Neural cell (in vitro differentiated cells): ENCODE measurements at regions not wholly inside any gene's neighbourhood (a gene's known extent, or its start where the extent isn't known, plus 50 kb on each side); places are given as distances from the start of the nearest gene placed in this dataset.

ENCODE experiments used
- H2AFZ ChIP-seq: fragments of 200-600, 300-800 bp; sonication (generic), shearing (Covaris generic); 2 replicates; pipeline ENCODE4 v1.6.0; 2014; ENCODE audit warnings: low read depth, mild to moderate bottlenecking, antibody characterized with exemption, low read length, moderate library complexity
- H3F3A ChIP-seq: fragments of 200-600 bp; shearing (Covaris generic); 2 replicates; pipeline ENCODE4 v1.6.1; 2016; ENCODE audit warnings: mild to moderate bottlenecking, moderate library complexity, mixed read lengths, antibody characterized with exemption, low read length; ENCODE audit not compliant: insufficient read depth, poor library complexity, severe bottlenecking
- H3K27ac ChIP-seq: fragments of 200-600, 300-800 bp; sonication (generic), shearing (Covaris generic); 2 replicates; pipeline ENCODE4 v1.5.1; 2014; ENCODE audit warnings: mild to moderate bottlenecking, low read length, moderate library complexity
- H3K27me3 ChIP-seq: fragments of 300-800, 200-600 bp; sonication (generic), shearing (Covaris generic); 2 replicates; pipeline ENCODE4 v1.6.0; 2014; ENCODE audit warnings: mild to moderate bottlenecking, low read depth, low read length, moderate library complexity; ENCODE audit not compliant: insufficient read depth
- H3K36me3 ChIP-seq: fragments of 300-800, 200-600 bp; sonication (generic), shearing (Covaris generic); 2 replicates; pipeline ENCODE4 v1.5.1; 2014; ENCODE audit warnings: mild to moderate bottlenecking, antibody characterized with exemption, low read length, moderate library complexity; ENCODE audit not compliant: insufficient read depth
- H3K4me2 ChIP-seq: fragments of 300-800, 200-600 bp; sonication (generic), shearing (Covaris generic); 2 replicates; pipeline ENCODE4 v1.6.0; 2014; ENCODE audit warnings: mild to moderate bottlenecking, low read length
- H3K4me3 ChIP-seq: fragments of 300-800, 200-600 bp; sonication (generic), shearing (Covaris generic); 2 replicates; pipeline ENCODE4 v1.5.1; 2014; ENCODE audit warnings: mild to moderate bottlenecking, low read length, moderate library complexity
- H3K79me2 ChIP-seq: fragments of 200-600 bp; shearing (Covaris generic); replicated peaks from 2 replicates; pipeline ENCODE4 v1.6.0; 2014; ENCODE audit warnings: mild to moderate bottlenecking, low read length, moderate library complexity; ENCODE audit not compliant: insufficient read depth
- H3K9ac ChIP-seq: fragments of 300-800, 200-600 bp; sonication (generic), shearing (Covaris generic); 2 replicates; pipeline ENCODE4 v1.6.1; 2016; ENCODE audit warnings: mild to moderate bottlenecking, low read length, mixed read lengths
- H3K9me2 ChIP-seq: fragments of 200-600 bp; shearing (Covaris generic); 2 replicates; pipeline ENCODE4 v1.6.1; 2016; ENCODE audit warnings: mild to moderate bottlenecking, low read length, mixed read lengths; ENCODE audit not compliant: insufficient read depth
- H3K9me3 ChIP-seq: fragments of 200-600, 300-800 bp; sonication (generic), shearing (Covaris generic); 2 replicates; pipeline ENCODE4 v1.6.1; 2016; ENCODE audit warnings: mild to moderate bottlenecking, mixed run types, low read length, moderate library complexity, mixed read lengths
- H4K20me1 ChIP-seq: fragments of 200-600 bp; shearing (Covaris generic); 2 replicates; pipeline ENCODE4 v1.6.1; 2016; ENCODE audit warnings: mild to moderate bottlenecking, mixed run types; ENCODE audit not compliant: insufficient read depth
- EP300 ChIP-seq: fragments of 450-650 bp; conservative IDR thresholded peaks from 2 replicates; pipeline ENCODE4 v1.6.1; 2014; ENCODE audit warnings: antibody characterized with exemption, mild to moderate bottlenecking, moderate library complexity; ENCODE audit not compliant: poor library complexity, severe bottlenecking
- EZH2 ChIP-seq: fragments of 200-600, 300-800 bp; shearing (Covaris generic), sonication (generic); IDR thresholded peaks from 2 replicates; pipeline ENCODE4 v1.6.1; 2014; ENCODE audit warnings: antibody characterized with exemption, low read length, borderline replicate concordance, mild to moderate bottlenecking; ENCODE audit not compliant: insufficient read depth, poor library complexity, severe bottlenecking
- MXI1 ChIP-seq: fragments of 450-650 bp; conservative IDR thresholded peaks from 2 replicates; pipeline ENCODE4 v1.6.1; 2014; ENCODE audit warnings: antibody characterized with exemption, mild to moderate bottlenecking; ENCODE audit not compliant: poor library complexity, severe bottlenecking
- POLR2AphosphoS5 ChIP-seq: IDR thresholded peaks from 2 replicates; pipeline ENCODE4 v1.6.1; 2012
- RAD21 ChIP-seq: fragments of 450-650 bp; conservative IDR thresholded peaks from 2 replicates; pipeline ENCODE4 v1.6.1; 2014; ENCODE audit warnings: antibody characterized with exemption, mild to moderate bottlenecking, moderate library complexity
- SMC3 ChIP-seq: fragments of 450-650 bp; conservative IDR thresholded peaks from 2 replicates; pipeline ENCODE4 v1.6.1; 2014; ENCODE audit warnings: antibody characterized with exemption, mild to moderate bottlenecking, moderate library complexity; ENCODE audit not compliant: poor library complexity
- TAF1 ChIP-seq: IDR thresholded peaks from 2 replicates; pipeline ENCODE4 v1.6.1; 2012; ENCODE audit warnings: low read depth
- TF ChIP-seq, protein P1 (sequence below): IDR thresholded peaks from 2 replicates; pipeline ENCODE4 v1.6.1; 2012; ENCODE audit warnings: borderline replicate concordance
- TF ChIP-seq, protein P2 (sequence below): fragments of 450-650 bp; IDR thresholded peaks from 2 replicates; pipeline ENCODE4 v1.5.1; 2014; ENCODE audit warnings: antibody characterized with exemption, mild to moderate bottlenecking, moderate library complexity; ENCODE audit not compliant: poor library complexity, severe bottlenecking

DNA sequence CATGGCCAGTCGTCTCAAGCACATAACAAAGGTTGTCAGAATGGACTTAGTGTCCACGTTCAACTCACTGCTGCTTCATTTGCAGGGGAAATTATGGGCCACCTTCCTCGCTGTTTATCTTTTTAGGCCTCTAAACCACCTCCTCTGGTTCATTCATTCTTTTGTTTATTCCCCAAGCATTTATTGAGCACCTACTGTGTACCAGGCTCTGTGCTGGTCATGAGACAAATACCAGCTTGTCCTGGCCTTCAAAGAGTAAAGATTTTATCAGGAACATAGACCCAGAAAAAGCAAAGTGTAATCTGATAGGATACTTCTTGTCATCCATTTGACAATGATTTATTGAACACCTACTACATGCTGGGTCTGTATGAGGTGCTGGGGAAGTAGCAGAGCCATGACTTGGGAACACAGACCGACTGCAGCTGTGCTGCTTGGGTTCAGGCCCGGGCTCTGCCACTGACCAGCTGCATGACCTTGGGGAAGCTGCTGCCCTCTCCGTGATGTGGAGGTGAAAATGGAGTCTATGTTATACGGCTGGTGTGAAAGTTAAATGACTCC is 63.4 kb upstream of the SLC6A6 start:
- TF ChIP-seq, protein P1, sequence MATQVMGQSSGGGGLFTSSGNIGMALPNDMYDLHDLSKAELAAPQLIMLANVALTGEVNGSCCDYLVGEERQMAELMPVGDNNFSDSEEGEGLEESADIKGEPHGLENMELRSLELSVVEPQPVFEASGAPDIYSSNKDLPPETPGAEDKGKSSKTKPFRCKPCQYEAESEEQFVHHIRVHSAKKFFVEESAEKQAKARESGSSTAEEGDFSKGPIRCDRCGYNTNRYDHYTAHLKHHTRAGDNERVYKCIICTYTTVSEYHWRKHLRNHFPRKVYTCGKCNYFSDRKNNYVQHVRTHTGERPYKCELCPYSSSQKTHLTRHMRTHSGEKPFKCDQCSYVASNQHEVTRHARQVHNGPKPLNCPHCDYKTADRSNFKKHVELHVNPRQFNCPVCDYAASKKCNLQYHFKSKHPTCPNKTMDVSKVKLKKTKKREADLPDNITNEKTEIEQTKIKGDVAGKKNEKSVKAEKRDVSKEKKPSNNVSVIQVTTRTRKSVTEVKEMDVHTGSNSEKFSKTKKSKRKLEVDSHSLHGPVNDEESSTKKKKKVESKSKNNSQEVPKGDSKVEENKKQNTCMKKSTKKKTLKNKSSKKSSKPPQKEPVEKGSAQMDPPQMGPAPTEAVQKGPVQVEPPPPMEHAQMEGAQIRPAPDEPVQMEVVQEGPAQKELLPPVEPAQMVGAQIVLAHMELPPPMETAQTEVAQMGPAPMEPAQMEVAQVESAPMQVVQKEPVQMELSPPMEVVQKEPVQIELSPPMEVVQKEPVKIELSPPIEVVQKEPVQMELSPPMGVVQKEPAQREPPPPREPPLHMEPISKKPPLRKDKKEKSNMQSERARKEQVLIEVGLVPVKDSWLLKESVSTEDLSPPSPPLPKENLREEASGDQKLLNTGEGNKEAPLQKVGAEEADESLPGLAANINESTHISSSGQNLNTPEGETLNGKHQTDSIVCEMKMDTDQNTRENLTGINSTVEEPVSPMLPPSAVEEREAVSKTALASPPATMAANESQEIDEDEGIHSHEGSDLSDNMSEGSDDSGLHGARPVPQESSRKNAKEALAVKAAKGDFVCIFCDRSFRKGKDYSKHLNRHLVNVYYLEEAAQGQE: no peak
- no peak for TF ChIP-seq EP300
- no peak overlapping the region for H3K27ac ChIP-seq

DNA sequence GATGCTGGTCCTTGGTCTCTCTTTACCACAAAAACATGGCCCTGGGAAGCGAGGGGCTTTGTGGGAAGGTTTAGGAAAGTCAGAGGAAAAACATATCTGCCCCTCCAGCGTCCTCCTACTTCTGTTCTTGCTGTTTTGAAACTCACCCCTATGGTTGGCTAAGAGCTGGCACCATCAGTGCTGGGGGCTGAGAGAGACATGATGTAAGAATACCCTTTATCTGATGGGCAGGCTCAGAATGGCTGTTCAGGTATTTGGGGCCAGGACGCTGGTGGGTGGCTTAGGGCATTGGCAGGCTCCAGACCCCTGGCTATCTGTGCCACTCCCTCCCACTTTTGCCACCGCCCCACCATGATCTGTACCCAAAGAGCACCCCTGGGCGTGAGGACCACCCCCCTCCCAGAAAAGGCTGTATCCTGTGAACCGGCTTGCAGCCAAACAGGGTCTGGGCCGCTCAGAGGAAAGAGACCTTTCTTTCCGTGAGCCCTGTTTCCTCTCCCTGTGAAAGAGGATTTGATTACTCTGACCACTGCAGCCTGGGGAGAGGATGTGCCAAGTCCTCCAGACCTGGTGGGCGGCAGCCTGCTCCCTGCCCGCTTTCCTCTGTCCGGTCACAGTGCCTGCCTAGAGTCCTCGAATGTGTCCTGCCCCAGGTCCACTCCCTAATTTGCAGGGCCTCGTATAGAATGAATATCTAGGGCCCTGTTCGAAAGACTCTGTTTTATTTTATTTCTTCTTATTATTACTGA is 61.3 kb upstream of the SLC6A6 start:
- H2AFZ ChIP-seq: no peak overlapping the region

More for the DNA sequence above, 63.4 kb upstream of the SLC6A6 start:
- H3K9me3 ChIP-seq: no peaks in the 10 kb centered on the region
- H3K4me2 ChIP-seq: no peak overlapping the region
- no peaks in the 10 kb centered on the region for H3K9me2 ChIP-seq
- H3F3A ChIP-seq: no peaks in the 10 kb centered on the region
- H4K20me1 ChIP-seq: no peaks in the 10 kb centered on the region
- no peak overlapping the region for H3K9ac ChIP-seq
- H3K27me3 ChIP-seq: no peaks in the 10 kb centered on the region
- no peaks in the 10 kb centered on the region for H3K79me2 ChIP-seq
- no peaks in the 10 kb centered on the region for H3K36me3 ChIP-seq
- no peak overlapping the region for H3K4me3 ChIP-seq
- H2AFZ ChIP-seq: no peak overlapping the region

DNA sequence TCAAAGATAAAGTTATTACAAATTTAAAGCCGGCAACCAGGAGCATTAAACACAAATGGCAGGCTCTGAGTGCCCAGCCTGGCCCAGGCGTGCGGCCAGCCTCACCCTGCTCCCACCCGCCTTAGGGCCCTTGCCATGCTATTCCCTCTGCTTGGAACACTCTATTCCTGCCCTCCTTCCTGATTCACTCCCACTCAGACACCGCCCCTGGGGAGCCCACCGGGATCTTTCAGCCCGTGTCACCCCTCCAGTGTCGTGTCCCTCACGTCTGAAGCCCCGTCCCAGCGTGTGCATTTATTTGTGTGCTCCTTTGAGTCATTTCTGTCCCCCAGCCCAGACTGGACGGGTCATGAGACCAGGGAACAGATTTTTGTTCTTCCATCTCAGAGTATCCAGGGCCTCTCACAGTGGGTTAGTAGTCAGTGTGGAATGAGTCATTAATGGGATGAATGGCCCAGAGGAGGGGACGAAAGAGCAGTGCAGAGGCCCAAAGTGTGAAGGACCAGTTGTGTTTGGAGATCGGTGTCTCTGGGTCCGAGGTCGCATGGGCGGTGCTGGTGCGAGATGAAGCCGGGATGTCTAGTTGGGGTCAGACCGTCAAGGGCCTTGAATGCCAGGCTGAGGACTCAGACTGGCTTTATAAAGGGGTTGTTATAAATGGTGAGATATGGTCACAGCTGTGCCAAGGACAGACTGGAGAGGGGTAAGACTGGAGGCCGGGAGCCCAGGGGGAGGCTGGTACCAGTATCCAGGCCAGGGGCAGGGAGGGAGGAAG is 58.9 kb upstream of the SLC6A6 start:
- Histone ChIP-seq H3F3A (no peaks in the 10 kb centered on the region), H3K36me3 (no peaks in the 10 kb centered on the region), H3K4me3 (no peak overlapping the region), H2AFZ (no peak overlapping the region), H3K9me2 (no peaks in the 10 kb centered on the region), H3K27me3 (no peaks in the 10 kb centered on the region), H4K20me1 (no peaks in the 10 kb centered on the region), H3K27ac (no peak overlapping the region), H3K9ac (no peak overlapping the region), H3K4me2 (no peak overlapping the region), H3K79me2 (no peaks in the 10 kb centered on the region), H3K9me3 (no peaks in the 10 kb centered on the region)
- TF ChIP-seq, protein P1: no peak
- TF ChIP-seq EZH2 (no peak), SMC3 (no peak), POLR2AphosphoS5 (no peak), TAF1 (no peak), EP300 (no peak), RAD21 (no peak), MXI1 (no peak)
- TF ChIP-seq, protein P2, sequence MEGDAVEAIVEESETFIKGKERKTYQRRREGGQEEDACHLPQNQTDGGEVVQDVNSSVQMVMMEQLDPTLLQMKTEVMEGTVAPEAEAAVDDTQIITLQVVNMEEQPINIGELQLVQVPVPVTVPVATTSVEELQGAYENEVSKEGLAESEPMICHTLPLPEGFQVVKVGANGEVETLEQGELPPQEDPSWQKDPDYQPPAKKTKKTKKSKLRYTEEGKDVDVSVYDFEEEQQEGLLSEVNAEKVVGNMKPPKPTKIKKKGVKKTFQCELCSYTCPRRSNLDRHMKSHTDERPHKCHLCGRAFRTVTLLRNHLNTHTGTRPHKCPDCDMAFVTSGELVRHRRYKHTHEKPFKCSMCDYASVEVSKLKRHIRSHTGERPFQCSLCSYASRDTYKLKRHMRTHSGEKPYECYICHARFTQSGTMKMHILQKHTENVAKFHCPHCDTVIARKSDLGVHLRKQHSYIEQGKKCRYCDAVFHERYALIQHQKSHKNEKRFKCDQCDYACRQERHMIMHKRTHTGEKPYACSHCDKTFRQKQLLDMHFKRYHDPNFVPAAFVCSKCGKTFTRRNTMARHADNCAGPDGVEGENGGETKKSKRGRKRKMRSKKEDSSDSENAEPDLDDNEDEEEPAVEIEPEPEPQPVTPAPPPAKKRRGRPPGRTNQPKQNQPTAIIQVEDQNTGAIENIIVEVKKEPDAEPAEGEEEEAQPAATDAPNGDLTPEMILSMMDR: no peak

More for the DNA sequence above, 61.3 kb upstream of the SLC6A6 start:
- Histone ChIP-seq H3K27me3 (no peaks in the 10 kb centered on the region), H3K4me3 (no peak overlapping the region), H3K27ac (no peak overlapping the region), H3K36me3 (no peaks in the 10 kb centered on the region), H4K20me1 (no peaks in the 10 kb centered on the region), H3K9me3 (no peaks in the 10 kb centered on the region), H3K9me2 (no peaks in the 10 kb centered on the region), H3K9ac (no peak overlapping the region), H3K4me2 (no peak overlapping the region), H3K79me2 (no peaks in the 10 kb centered on the region), H3F3A (no peaks in the 10 kb centered on the region)
- TF ChIP-seq TAF1 (no peak), RAD21 (no peak), POLR2AphosphoS5 (no peak), EP300 (no peak), MXI1 (no peak)
